Left lung (tissue), 4 donors: ENCODE measurements at regions not wholly inside any gene's neighbourhood (a gene's known extent, or its start where the extent isn't known, plus 50 kb on each side); places are given as distances from the start of the nearest gene placed in this dataset.

Experiments
- ATAC-seq: fragments of 200-7000 bp; cut with Tn5 transposase; one replicate; pipeline ENCODE4 v1.9.1; 2020; ENCODE audit warnings: moderate library complexity
- DNase-seq, 4 donors: peaks; one replicate each; pipeline ENCODE4 v3.0.0-alpha.2; 2013 to 2020
- H3K27ac ChIP-seq, 2 donors: fragments of 200-600 bp; sonication (generic) in 1 of 2; one replicate each; pipeline versions ENCODE4 v1.5.0 to v1.8.0; 2020 to 2021
- H3K27me3 ChIP-seq, 2 donors: fragments of 200-600 bp; sonication (generic) in 1 of 2; one replicate each; pipeline versions ENCODE4 v1.5.0 to v1.8.0; 2020 to 2021
- H3K36me3 ChIP-seq, 2 donors: fragments of 200-600 bp; sonication (generic) in 1 of 2; one replicate each; pipeline versions ENCODE4 v1.5.0 to v1.8.0; 2020 to 2021
- H3K4me1 ChIP-seq, 2 donors: fragments of 200-600 bp; one replicate each; pipeline ENCODE4 v1.8.0; 2021
- H3K4me3 ChIP-seq, 2 donors: fragments of 200-600 bp; sonication (generic) in 1 of 2; one replicate each; pipeline versions ENCODE4 v1.5.0 to v1.8.0; 2020 to 2021; ENCODE audit warnings: mild to moderate bottlenecking in 1 of 2
- H3K9me3 ChIP-seq, 2 donors: fragments of 200-600 bp; sonication (generic) in 1 of 2; one replicate each; pipeline versions ENCODE4 v1.5.0 to v1.8.0; 2020 to 2021
- intact Hi-C, 2 donors: fragments of 100-400 bp; cut with DNase I; formaldehyde crosslinking; loops; one replicate each; pipeline versions ENCODE4 v1.11.2 to v1.14.2; 2022
- TF ChIP-seq, protein P1 (sequence below), 2 donors: fragments of 200-600 bp; sonication (generic) in 1 of 2; IDR thresholded peaks; one replicate each; pipeline versions ENCODE4 v1.5.0 to v1.8.0; 2021; ENCODE audit warnings: antibody characterized with exemption in 2 of 2
- donor health status: DM: no; HTN: yes; CAD: no.
- donor health status: DM: no; HTN: no; CAD: no.

DNA sequence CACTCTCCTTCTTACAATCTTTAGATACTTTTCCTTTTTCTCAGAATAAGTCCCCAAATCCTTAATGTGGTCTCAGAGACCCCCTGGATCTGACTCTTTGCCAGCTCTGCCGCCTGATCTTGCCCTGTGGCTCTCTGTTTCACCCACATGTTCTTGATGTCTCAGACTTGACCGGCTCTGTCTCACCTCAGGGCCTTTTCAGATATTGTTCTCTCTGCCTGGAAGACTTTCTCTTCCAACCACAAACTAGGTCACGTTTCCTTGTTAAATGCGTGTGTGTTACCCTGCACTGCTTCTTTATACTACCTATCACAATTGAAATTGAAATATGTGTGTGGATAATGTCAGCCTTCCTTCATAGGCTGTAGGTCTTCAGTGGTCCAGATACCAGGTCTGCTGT is 265.4 kb upstream of the NUDT12 start:
- H3K27ac ChIP-seq: no peak overlapping the region
- DNase-seq (no peak), ATAC-seq (no peak)
- H3K4me1 ChIP-seq: no peaks in the 10 kb centered on the region
- no peaks in the 10 kb centered on the region for H3K27me3 ChIP-seq
- no peaks in the 10 kb centered on the region for H3K36me3 ChIP-seq
- H3K9me3 ChIP-seq: no peaks in the 10 kb centered on the region
- no peak overlapping the region for H3K4me3 ChIP-seq
- TF ChIP-seq, protein P1, sequence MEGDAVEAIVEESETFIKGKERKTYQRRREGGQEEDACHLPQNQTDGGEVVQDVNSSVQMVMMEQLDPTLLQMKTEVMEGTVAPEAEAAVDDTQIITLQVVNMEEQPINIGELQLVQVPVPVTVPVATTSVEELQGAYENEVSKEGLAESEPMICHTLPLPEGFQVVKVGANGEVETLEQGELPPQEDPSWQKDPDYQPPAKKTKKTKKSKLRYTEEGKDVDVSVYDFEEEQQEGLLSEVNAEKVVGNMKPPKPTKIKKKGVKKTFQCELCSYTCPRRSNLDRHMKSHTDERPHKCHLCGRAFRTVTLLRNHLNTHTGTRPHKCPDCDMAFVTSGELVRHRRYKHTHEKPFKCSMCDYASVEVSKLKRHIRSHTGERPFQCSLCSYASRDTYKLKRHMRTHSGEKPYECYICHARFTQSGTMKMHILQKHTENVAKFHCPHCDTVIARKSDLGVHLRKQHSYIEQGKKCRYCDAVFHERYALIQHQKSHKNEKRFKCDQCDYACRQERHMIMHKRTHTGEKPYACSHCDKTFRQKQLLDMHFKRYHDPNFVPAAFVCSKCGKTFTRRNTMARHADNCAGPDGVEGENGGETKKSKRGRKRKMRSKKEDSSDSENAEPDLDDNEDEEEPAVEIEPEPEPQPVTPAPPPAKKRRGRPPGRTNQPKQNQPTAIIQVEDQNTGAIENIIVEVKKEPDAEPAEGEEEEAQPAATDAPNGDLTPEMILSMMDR (IDR thresholded peaks at IDR 0.05): no peak
- intact Hi-C loops: no loop called here

DNA sequence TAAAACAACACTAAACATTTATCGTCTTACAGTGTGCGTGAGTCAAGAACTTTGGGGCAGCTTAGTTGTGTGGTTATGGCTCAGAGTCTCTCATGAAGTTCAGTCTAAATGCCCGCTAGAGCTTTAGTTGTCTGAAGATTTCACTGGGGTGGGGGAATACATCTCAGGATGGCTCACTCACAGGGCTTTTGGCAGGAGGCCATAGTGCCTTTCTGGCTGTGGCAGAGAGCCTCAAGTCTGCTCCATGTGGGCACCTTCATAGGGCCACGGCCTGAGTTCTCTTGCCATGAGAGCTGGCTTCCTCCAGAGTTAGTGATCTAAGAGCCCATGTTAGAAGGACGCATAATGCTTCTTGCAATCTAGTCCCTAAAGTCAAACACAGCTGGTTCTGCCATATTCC is 258.8 kb upstream of the NUDT12 start:
- TF ChIP-seq, protein P1 (IDR thresholded peaks at IDR 0.05): no peak
- Histone ChIP-seq H3K27me3 (no peaks in the 10 kb centered on the region), H3K4me3 (no peak overlapping the region), H3K9me3 (no peaks in the 10 kb centered on the region), H3K36me3 (no peaks in the 10 kb centered on the region), H3K4me1 (no peaks in the 10 kb centered on the region), H3K27ac (no peak overlapping the region)
- DNase-seq (no peak), ATAC-seq (no peak)
- intact Hi-C loops: no loop called here

DNA sequence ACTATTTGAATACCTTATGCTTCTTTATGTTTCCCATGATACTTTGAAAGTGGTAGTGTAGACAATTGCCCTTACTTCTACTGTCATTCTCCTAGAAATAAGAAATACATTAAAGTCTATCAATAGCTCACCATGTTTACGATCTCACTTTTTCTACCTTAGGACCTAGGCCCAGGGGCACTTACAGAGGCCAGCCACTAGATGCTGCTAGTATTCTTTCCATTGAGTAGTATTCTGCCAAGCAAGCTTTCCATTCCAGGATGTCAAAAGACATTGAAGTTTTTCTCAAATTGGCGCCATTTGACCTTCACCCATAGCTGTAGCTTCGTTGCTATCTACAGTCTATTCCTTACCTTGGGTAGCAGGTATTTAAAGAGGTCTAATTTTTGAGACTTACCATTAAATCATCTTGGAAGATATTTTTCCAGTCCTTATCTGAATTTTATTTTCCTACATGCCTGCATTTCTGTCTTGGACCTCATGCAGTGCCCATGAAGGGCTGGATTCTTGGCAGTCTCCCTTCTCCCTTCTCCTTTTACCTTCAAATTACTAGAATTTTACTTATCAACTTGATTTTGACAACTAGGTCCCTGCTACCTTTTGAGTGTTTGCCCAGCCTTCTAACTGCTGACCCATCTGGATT is 246.0 kb upstream of the NUDT12 start:
- H3K4me3 ChIP-seq: no peak overlapping the region
- H3K9me3 ChIP-seq: no peaks in the 10 kb centered on the region
- no peaks in the 10 kb centered on the region for H3K36me3 ChIP-seq
- no peak overlapping the region for H3K27ac ChIP-seq
- no peaks in the 10 kb centered on the region for H3K4me1 ChIP-seq
- ATAC-seq (peak; percentile 94), DNase-seq (peak in 2 of 4 donors; percentile 23 to 51)
- no peaks in the 10 kb centered on the region for H3K27me3 ChIP-seq
- TF ChIP-seq, protein P1 (IDR thresholded peaks at IDR 0.05): peak; percentile 51 to 79
- intact Hi-C loops: no loop called here

DNA sequence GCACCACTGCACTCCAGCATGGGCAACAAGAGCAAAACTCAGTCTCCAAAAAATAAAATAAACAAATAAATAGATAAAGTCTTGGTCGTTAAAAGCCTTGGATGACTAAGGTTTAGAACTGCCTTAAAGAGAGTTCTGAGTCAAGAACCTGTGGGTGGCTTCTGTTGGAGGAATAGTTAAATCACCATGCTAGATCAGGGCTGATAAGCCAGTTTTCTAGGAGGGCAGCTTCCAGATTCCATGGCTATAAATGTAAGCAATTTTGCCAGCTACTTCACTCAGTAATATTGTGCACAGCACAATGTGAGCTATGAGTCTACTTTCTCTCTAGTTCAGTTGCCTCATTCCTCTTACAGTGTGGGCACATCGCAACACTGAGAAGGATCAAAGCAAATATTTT is 242.1 kb upstream of the NUDT12 start:
- H3K9me3 ChIP-seq: no peaks in the 10 kb centered on the region
- intact Hi-C loops: no loop called here
- H3K27me3 ChIP-seq: no peaks in the 10 kb centered on the region
- DNase-seq (no peak), ATAC-seq (no peak)
- H3K36me3 ChIP-seq: no peaks in the 10 kb centered on the region
- H3K4me3 ChIP-seq: no peak overlapping the region
- no peak overlapping the region for H3K27ac ChIP-seq
- H3K4me1 ChIP-seq: no peaks in the 10 kb centered on the region
- TF ChIP-seq, protein P1 (IDR thresholded peaks at IDR 0.05): no peak

DNA sequence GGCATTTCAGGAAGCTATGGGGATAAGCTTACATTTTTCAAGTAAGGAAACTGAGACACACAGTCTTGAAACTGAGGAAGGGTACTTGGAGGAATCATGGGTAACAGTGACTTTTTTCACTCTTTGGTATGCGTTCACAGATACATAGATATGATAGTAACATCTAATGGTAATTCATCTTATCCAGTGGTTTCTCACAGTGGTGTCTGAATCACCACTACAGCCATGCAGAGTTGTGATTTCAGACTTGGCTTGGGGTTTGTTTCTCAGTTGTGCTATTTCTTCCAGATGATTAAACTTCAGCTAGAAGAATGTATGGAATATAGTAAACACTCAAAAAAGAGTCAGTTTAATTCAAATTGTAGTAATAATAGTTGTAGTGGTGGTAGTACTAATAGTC is 239.1 kb upstream of the NUDT12 start:
- Histone ChIP-seq H3K4me3 (no peak overlapping the region), H3K36me3 (no peaks in the 10 kb centered on the region), H3K4me1 (no peaks in the 10 kb centered on the region), H3K27me3 (no peaks in the 10 kb centered on the region), H3K27ac (no peak overlapping the region), H3K9me3 (peaks cover 0 to 8% of the 10 kb centered on the region in 2 donors)
- DNase-seq (no peak), ATAC-seq (peak; percentile 31)
- TF ChIP-seq, protein P1 (IDR thresholded peaks at IDR 0.05): no peak
- intact Hi-C loops: no loop called here
